HG03025 (cell line): ENCODE measurements at regions not wholly inside any gene's neighbourhood (a gene's known extent, or its start where the extent isn't known, plus 50 kb on each side); places are given as distances from the start of the nearest gene placed in this dataset.

Experiments
- ATAC-seq: cut with Tn5 transposase; IDR thresholded peaks from one replicate; pipeline ENCODE4 v1.9.1; 2021; ENCODE audit warnings: mild to moderate bottlenecking, moderate library complexity; ENCODE audit not compliant: unreplicated experiment, low FRiP score

- ATAC-seq, result no peak
These were observed 142.1 kb downstream of the FOXA2 start for GRCh38 chr20:22442318-22442717.

- ATAC-seq, result no peak
These were observed 145.4 kb downstream of the FOXA2 start for GRCh38 chr20:22438926-22439325.

- no peak for ATAC-seq
These were observed 146.0 kb downstream of the FOXA2 start for GRCh38 chr20:22438346-22438745.

- ATAC-seq, result no peak
These were observed 147.0 kb downstream of the FOXA2 start for GRCh38 chr20:22437354-22437753.

GRCh38 chr20:22431419-22431818 is 153.0 kb downstream of the FOXA2 start:
- ATAC-seq, result no peak

- ATAC-seq, result no peak
These were observed 153.6 kb downstream of the FOXA2 start for GRCh38 chr20:22430746-22431168.

- ATAC-seq, result no peak
These were observed 154.1 kb downstream of the FOXA2 start for GRCh38 chr20:22430154-22430745.

GRCh38 chr20:22429175-22430153 is 154.9 kb downstream of the FOXA2 start:
- no peak for ATAC-seq

GRCh38 chr20:22428051-22428450 is 156.3 kb downstream of the FOXA2 start:
- no peak for ATAC-seq

GRCh38 chr20:22426772-22427171 is 157.6 kb downstream of the FOXA2 start:
- ATAC-seq, result no peak

- ATAC-seq, result no peak
These were observed 158.8 kb downstream of the FOXA2 start for GRCh38 chr20:22425344-22426295.

GRCh38 chr20:22423190-22423832 is 161.1 kb downstream of the FOXA2 start:
- ATAC-seq, result no peak

GRCh38 chr20:22420116-22420598 is 164.2 kb downstream of the FOXA2 start:
- no peak for ATAC-seq

- ATAC-seq, result no peak
These were observed 165.6 kb downstream of the FOXA2 start for GRCh38 chr20:22418738-22419137.

GRCh38 chr20:22414305-22414742 is 170.0 kb downstream of the FOXA2 start:
- no peak for ATAC-seq

GRCh38 chr20:22412977-22413868 is 171.1 kb downstream of the FOXA2 start:
- ATAC-seq, result no peak

- no peak for ATAC-seq
These were observed 172.5 kb downstream of the FOXA2 start for GRCh38 chr20:22411627-22412450.

- no peak for ATAC-seq
These were observed 173.1 kb downstream of the FOXA2 start for GRCh38 chr20:22411286-22411626.
